ENCODE measurements at regions not wholly inside any gene's neighbourhood (a gene's known extent, or its start where the extent isn't known, plus 50 kb on each side); places are given as distances from the start of the nearest gene placed in this dataset.

- DNase-seq = no peak
Measured at GRCh38 chr13:50587645-50588373, 255.7 kb downstream of the DLEU7 start.

DNA sequence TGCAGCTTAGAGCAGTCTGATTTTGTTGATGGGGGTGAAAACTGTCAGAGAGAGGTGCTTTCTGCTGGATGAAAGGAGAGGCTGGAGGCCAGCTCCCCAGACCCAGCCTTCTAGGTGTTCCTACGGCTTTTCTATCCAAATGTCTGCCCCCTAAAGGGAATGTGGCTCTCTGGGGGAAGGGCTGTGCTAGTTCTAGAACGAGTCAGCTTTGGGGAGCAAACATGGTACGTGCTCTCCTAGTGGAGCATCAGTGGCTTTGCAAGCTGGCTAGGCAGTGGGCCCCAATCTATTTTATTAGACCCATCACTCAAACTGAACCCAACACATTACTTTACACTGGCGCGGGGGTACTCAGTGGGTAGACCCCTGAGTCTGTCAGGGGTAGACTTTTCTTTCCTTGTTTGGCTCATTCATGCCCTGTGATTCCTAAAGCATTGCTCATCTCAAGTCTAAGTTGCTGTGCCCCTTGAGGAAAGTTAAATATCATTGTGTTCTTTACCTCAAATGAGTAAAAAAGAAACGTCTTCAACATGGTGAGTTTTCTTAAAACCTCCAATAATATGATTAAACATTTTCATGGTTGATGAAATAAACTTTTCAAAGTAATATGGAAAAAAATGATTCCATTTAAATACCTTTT, 254.9 kb downstream of the DLEU7 start:
- DNase-seq = peak; percentile 78

- peak; percentile 99 for DNase-seq
Measured at GRCh38 chr13:50589139-50589538, 254.4 kb downstream of the DLEU7 start.

GRCh38 chr13:50589651-50590054, 253.8 kb downstream of the DLEU7 start:
- peak; percentile 96 for DNase-seq

GRCh38 chr13:50592412-50593155, 250.9 kb downstream of the DLEU7 start:
- peak; percentile 97 for DNase-seq

DNA sequence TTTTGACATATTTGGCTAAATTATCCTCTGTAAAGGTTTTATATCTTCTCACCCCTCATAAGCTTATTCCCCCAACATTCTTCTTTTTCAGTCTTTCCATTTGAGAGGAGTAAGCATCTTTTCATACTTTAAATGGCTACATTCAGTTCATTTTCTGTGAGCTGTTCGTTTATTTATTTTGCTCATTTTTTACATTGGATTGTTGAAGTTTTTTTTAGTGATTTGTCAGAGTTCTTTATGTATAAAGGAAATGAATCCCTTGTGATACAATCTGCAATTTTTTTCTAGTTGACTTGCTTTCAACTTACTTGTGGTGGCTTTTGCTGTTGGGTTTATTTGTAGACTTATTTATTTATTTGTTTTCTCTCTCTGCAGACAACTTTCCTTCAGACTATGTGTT, 250.3 kb downstream of the DLEU7 start:
- peak; percentile 52 for DNase-seq

- no peak for DNase-seq
Measured at GRCh38 chr13:50594276-50595051, 249.0 kb downstream of the DLEU7 start.

- no peak for DNase-seq
Measured at GRCh38 chr13:50595196-50595595, 248.3 kb downstream of the DLEU7 start.

- DNase-seq = no peak
Measured at GRCh38 chr13:50596156-50596555, 247.3 kb downstream of the DLEU7 start.

DNA sequence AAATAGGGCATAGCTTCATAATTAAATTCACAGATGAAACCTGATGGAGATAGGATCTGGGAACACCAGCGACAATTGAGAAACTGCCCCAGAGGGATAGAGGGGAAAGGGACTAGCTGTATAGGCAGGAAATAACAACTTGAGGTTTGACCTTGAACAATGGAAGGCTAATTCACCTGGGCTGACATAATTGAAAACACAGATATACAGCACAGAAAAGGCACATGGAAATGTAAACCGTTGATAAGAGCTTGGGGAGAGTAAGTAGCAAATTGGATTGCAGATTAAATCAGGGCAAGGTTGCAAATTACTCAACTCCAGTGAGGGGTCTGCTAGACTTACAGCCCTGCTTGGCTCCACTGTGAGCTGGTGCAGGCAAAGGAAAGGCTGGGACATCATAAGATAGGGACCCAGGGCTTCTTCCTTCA, 246.7 kb downstream of the DLEU7 start:
- DNase-seq = no peak

GRCh38 chr13:50598338-50598737, 245.2 kb downstream of the DLEU7 start:
- no peak for DNase-seq

- DNase-seq = no peak
Measured at GRCh38 chr13:50599046-50599445, 244.4 kb downstream of the DLEU7 start.

GRCh38 chr13:50599927-50600326, 243.6 kb downstream of the DLEU7 start:
- DNase-seq = no peak

DNA sequence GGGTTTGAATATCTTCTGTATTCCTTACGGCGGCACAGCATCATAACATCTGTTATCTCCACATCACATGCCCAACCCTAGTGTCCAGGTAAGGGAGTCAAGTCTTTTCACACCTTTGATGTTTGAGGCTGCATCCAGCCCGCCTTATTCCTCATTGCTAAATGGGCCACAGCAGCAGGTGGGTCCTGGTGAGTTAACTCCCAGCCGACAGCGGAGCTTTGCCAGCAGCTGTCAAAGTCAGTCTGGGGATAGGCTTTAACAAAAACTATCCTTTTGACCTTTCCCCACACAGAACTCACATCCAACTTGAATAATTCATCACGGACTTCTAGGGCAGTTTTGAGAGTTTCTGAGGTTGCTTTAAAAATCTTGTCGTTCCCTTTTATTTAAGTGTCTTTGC, 235.1 kb downstream of the DLEU7 start:
- no peak for DNase-seq

DNA sequence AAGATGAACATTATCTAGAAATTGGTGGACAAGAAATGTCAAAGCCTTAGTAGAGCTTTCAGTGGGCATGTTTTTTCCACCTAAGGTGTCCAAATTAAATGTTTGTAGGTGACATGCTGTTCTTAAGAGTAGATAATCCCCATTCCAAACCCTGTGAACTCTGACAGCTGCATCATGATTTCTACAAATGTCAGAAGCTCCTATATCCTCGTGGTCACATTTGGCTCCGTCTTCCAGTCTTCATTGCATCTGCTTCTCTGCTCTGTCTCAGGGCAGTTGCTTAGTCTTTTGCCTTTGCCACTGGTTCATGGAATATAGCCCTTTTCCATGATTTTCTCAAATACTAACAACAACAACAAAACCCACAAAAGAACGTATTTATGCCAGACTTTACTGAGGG, 234.5 kb downstream of the DLEU7 start:
- DNase-seq = no peak

DNA sequence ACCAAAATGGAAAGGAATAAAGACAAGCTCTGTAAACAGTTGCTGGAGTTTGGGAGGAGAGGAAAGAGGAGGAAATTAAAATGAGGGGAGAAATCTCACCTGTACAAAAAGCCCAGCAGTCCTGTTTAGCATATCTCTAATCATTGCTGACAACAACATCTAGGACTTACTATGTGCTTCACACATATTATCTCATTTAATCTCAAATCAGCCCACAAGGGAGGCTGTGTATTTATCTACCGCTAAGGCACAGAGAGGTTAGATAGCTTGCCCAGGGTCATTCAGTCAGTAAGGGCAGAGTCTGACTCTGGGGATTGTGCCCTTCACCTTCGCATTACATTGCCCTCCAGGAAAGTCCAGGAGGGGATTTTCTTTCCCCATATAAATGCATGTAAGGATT, 233.3 kb downstream of the DLEU7 start:
- no peak for DNase-seq

DNA sequence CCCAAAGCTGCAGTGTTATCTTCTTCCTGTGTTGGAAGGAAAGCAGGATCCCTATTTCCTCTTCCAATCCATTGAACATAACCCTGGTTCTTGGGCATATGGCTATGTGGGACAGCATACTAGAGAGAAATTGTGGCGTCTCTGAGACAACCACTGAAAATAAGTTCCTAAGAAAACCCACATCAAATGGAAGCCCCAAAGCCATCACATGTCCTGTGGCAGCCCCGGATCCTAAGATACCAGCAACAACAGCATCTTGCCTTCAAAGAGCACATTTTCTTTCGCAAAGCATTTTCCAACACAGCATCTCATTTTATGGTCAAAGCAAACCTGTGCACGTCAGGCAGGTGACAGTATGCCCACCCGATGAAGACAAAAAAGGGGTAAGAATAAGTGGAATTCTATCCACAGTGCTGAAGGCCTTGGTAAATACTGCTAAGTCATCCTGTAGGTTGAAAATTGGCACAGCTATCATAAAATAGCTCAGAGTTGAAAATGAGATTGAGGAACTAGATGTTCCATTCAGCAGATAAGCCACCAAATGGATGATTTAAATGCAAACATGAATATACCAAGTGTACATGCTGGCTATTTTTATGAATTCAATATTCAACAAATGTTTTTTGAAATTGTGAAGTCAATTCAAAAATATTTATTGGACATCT, 232.2 kb downstream of the DLEU7 start:
- DNase-seq = no peak

DNA sequence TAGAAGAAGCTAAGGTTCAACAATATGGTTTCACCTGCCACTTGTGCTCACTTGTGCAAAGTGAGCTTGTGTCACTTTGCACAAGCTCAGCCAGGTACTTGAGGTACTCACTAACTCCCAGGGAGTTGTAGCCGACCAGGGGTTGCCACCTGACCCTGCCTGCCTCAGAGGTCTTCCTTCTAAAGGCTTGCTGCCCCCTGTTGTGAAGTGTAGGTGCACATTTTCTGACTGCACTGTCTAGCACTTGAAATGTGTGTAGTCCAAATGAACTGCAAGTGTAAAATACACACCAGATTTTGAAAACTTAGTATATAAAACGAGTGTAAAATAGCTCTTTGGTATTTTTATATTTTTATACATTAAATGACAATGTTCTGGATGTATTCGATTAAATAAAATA, 230.8 kb downstream of the DLEU7 start:
- DNase-seq = no peak

- DNase-seq = peak; percentile 53
Measured at GRCh38 chr13:50613356-50613831, 230.1 kb downstream of the DLEU7 start.

DNA sequence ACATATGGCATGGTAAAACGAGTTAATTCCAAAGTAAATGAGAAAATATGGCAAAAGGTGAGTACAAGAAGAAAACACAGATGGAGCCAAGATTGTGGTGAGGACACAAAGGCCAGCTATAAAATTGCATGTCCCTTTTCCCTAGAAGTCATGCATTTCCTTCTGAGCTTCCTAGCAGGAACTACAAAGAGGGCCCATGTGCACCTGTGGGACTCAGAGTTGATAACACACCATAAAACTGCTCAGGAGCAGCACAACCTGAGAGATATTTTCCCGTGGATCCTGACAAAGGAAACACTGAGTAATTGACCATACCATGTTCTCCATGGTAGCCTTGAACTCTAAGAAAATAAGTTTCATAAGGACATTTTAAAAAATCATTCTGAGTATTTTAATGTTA, 228.3 kb downstream of the DLEU7 start:
- no peak for DNase-seq

DNA sequence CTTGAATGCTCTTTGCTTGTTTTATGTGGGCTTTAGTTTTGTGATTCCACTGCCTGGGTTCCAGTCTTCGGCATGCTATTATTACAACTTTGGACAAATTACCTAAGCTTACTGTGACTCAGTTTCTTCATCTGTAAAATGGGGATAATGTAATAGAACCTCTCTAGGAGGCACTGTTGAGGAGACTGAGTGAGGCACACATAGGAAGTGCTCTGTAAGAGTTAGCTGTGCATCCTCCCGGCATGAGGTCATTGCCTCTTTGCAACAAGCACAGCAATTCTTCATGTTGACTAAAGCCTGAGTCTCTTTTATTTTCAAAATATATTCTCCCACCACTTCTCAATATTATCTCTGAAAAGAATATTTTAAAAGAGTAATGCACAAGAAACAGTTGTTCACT, 227.4 kb downstream of the DLEU7 start:
- DNase-seq = peak; percentile 72

GRCh38 chr13:50617134-50617721, 226.3 kb downstream of the DLEU7 start:
- peak; percentile 95 for DNase-seq

Data from fibroblast of skin of right quadriceps (primary cell).